ENCODE measurements at regions not wholly inside any gene's neighbourhood (a gene's known extent, or its start where the extent isn't known, plus 50 kb on each side); places are given as distances from the start of the nearest gene placed in this dataset.

- DNase-seq (ENCODE audit: extremely low read depth in 1 of 4, low spot score in 3 of 4) (peak; percentile 35 to 54 (median 44)), ATAC-seq (peak; percentile 84), FAIRE-seq (peak; percentile 88)
- Histone ChIP-seq H3K36me3 (ENCODE audit: control insufficient read depth, insufficient read depth, low read length) (no peaks in the 10 kb centered on the region), H3K27ac (ENCODE audit: extremely low read depth, low read depth, low read length) (no peak overlapping the region), H3K79me2 (ENCODE audit: control insufficient read depth, insufficient read depth, low read length) (no peaks in the 10 kb centered on the region), H4K20me1 (replicated peaks; ENCODE audit: control insufficient read depth, insufficient read depth, low read length) (no peaks in the 10 kb centered on the region), H3K27me3 (ENCODE audit: control insufficient read depth in 2 of 2, insufficient read depth in 2 of 2, low read length in 2 of 2) (no peaks in the 10 kb centered on the region; a peak in 1 of 5 replicates), H2AFZ (ENCODE audit: low read depth, low read length) (no peak overlapping the region), H3K9me1 (ENCODE audit: control insufficient read depth, insufficient read depth, low read length) (no peaks in the 10 kb centered on the region), H3K4me1 (replicated peaks in 1 of 2; ENCODE audit: control insufficient read depth in 2 of 2, insufficient read depth in 2 of 2, low read length in 2 of 2) (no peaks in the 10 kb centered on the region), H3K9ac (ENCODE audit: insufficient read depth in 1 of 2, low read depth in 2 of 2, low read length in 2 of 2) (no peak overlapping the region), H3K4me3 (no peak overlapping the region), H3K9me3 (replicated peaks; ENCODE audit: control insufficient read depth, insufficient read depth, low read depth, low read length) (no peaks in the 10 kb centered on the region), H3K4me2 (ENCODE audit: insufficient read depth, low read length) (no peak overlapping the region)
- BruUV-seq (replicated peaks), result no TSS peak
- intact Hi-C loops (cut with micrococcal nuclease) (loop anchor here (1.0 to 10.0 kb wide), 4 partner anchors 100 to 457 kb away; no protein-coding TSS in a partner anchor), in situ Hi-C loops (cut with MboI) (no loop called here)
- WGBS (ENCODE audit: insufficient coverage, low coverage, missing lambda C conversion rate), result 2% methylated on average over 7 of the region's 7 CpGs
- ChIA-PET CTCF (ENCODE audit: low intra/inter-chr PET ratio) (interaction anchor here (0.8 to 2.5 kb wide), 3 partner anchors 451 to 481 kb away, joined by 3 to 19 read pairs (median 15); no protein-coding TSS in a partner anchor), POLR2A (no interaction called here)
- TF ChIP-seq, protein P1, sequence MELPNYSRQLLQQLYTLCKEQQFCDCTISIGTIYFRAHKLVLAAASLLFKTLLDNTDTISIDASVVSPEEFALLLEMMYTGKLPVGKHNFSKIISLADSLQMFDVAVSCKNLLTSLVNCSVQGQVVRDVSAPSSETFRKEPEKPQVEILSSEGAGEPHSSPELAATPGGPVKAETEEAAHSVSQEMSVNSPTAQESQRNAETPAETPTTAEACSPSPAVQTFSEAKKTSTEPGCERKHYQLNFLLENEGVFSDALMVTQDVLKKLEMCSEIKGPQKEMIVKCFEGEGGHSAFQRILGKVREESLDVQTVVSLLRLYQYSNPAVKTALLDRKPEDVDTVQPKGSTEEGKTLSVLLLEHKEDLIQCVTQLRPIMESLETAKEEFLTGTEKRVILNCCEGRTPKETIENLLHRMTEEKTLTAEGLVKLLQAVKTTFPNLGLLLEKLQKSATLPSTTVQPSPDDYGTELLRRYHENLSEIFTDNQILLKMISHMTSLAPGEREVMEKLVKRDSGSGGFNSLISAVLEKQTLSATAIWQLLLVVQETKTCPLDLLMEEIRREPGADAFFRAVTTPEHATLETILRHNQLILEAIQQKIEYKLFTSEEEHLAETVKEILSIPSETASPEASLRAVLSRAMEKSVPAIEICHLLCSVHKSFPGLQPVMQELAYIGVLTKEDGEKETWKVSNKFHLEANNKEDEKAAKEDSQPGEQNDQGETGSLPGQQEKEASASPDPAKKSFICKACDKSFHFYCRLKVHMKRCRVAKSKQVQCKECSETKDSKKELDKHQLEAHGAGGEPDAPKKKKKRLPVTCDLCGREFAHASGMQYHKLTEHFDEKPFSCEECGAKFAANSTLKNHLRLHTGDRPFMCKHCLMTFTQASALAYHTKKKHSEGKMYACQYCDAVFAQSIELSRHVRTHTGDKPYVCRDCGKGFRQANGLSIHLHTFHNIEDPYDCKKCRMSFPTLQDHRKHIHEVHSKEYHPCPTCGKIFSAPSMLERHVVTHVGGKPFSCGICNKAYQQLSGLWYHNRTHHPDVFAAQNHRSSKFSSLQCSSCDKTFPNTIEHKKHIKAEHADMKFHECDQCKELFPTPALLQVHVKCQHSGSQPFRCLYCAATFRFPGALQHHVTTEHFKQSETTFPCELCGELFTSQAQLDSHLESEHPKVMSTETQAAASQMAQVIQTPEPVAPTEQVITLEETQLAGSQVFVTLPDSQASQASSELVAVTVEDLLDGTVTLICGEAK (IDR thresholded peaks at IDR 0.05), result peak; percentile 46
- TF ChIP-seq, protein P1 (CRISPR knock-in tag; IDR thresholded peaks at IDR 0.05), result no peak
- TF ChIP-seq RAD21 (CRISPR knock-in tag; conservative IDR thresholded peaks at IDR 0.05 in 1 of 2, IDR thresholded peaks at IDR 0.05 in 1 of 2) (peak; percentile 87 to 89), ZNF174 (CRISPR knock-in tag; IDR thresholded peaks at IDR 0.05) (no peak), STAG1 (CRISPR knock-in tag; IDR thresholded peaks at IDR 0.05; ENCODE audit: borderline replicate concordance) (peak; percentile 25; the same call in 1 of the 2 replicates), GATA2 (CRISPR knock-in tag; IDR thresholded peaks at IDR 0.05) (0 out of 2 replicates have a peak, but pooled peaks have one; percentile 40)
- TF ChIP-seq, protein P2, sequence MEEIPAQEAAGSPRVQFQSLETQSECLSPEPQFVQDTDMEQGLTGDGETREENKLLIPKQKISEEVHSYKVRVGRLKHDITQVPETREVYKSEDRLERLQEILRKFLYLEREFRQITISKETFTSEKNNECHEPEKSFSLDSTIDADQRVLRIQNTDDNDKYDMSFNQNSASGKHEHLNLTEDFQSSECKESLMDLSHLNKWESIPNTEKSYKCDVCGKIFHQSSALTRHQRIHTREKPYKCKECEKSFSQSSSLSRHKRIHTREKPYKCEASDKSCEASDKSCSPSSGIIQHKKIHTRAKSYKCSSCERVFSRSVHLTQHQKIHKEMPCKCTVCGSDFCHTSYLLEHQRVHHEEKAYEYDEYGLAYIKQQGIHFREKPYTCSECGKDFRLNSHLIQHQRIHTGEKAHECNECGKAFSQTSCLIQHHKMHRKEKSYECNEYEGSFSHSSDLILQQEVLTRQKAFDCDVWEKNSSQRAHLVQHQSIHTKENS (CRISPR knock-in tag; IDR thresholded peaks at IDR 0.05), result no peak
These were observed 69.6 kb upstream of the LRRC8B start for GRCh38 chr1:89454845-89455521.

All from K562 (cell line).